GM12891 (cell line): ENCODE measurements at regions not wholly inside any gene's neighbourhood (a gene's known extent, or its start where the extent isn't known, plus 50 kb on each side); places are given as distances from the start of the nearest gene placed in this dataset.

Source experiments
- DNase-seq: peaks from one replicate; pipeline ENCODE4 v3.0.0; 2011; ENCODE audit warnings: low spot score; ENCODE audit not compliant: insufficient read length
- FAIRE-seq: peaks from 2 replicates; lab custom pipeline; 2011; peaks lifted over from hg19 to GRCh38; lab: Jason Lieb, UNC
- PAX5 ChIP-seq: IDR thresholded peaks from 2 replicates; pipeline ENCODE4 v1.6.1; 2011; ENCODE audit warnings: low read length, moderate library complexity, mild to moderate bottlenecking; ENCODE audit not compliant: insufficient read depth, severe bottlenecking
- POLR2A ChIP-seq: IDR thresholded peaks from 2 replicates; pipeline ENCODE4 v1.6.1; 2011; ENCODE audit warnings: low read depth, low read length, control low read depth
- POLR2AphosphoS5 ChIP-seq: IDR thresholded peaks from 2 replicates; pipeline ENCODE4 v1.6.1; 2011; ENCODE audit warnings: low read depth, low read length, control low read depth
- POU2F2 ChIP-seq: IDR thresholded peaks from 2 replicates; pipeline ENCODE4 v1.6.1; 2011; ENCODE audit warnings: low read depth, mild to moderate bottlenecking, control low read depth, low read length, moderate library complexity
- SPI1 ChIP-seq: IDR thresholded peaks from 2 replicates; pipeline ENCODE4 v1.6.1; 2011; ENCODE audit warnings: low read depth, low read length, control low read depth
- TAF1 ChIP-seq: IDR thresholded peaks from 2 replicates; pipeline ENCODE4 v1.6.1; 2011; ENCODE audit warnings: low read depth, low read length, control low read depth

DNA sequence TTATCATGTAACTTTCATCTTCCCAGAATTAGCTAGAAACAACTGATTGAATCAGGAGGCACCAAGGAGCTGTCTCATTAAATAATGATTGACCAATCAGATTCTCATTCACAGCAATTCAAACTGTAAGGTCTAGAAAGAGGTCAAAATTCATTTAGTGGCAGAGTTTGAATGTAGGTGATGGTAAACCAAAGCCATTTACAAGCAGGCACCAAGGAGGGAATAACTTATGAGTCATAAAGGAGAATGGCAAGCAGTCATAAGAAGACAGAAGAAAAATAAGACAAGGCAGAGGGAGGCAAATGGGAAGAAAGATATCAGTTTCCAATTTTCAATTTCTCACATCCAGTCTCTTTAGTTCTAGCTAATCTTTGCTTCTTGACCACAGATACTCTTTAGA, 52.9 kb upstream of the DEFB112 start:
- TF ChIP-seq SPI1 (no peak), POLR2A (no peak), TAF1 (no peak), POU2F2 (no peak), POLR2AphosphoS5 (no peak), PAX5 (no peak)
- DNase-seq = no peak
- no peak for FAIRE-seq

GRCh38 chr6:50110587-50110986, 60.9 kb upstream of the DEFB112 start:
- FAIRE-seq (no peak), DNase-seq (no peak)
- TF ChIP-seq POU2F2 (no peak), POLR2AphosphoS5 (no peak), PAX5 (no peak)

- TF ChIP-seq PAX5 (no peak), TAF1 (no peak), POLR2A (no peak), POU2F2 (no peak), POLR2AphosphoS5 (no peak), SPI1 (no peak)
- no peak for DNase-seq
- no peak for FAIRE-seq
Observed at GRCh38 chr6:50112981-50113857, 63.5 kb upstream of the DEFB112 start.

- FAIRE-seq (no peak), DNase-seq (no peak)
- no peak for TF ChIP-seq POLR2AphosphoS5
- no peak for TF ChIP-seq TAF1
- TF ChIP-seq SPI1 = no peak
- no peak for TF ChIP-seq POU2F2
- TF ChIP-seq POLR2A = no peak
- no peak for TF ChIP-seq PAX5
Observed at GRCh38 chr6:50116390-50116789, 66.7 kb upstream of the DEFB112 start.

DNA sequence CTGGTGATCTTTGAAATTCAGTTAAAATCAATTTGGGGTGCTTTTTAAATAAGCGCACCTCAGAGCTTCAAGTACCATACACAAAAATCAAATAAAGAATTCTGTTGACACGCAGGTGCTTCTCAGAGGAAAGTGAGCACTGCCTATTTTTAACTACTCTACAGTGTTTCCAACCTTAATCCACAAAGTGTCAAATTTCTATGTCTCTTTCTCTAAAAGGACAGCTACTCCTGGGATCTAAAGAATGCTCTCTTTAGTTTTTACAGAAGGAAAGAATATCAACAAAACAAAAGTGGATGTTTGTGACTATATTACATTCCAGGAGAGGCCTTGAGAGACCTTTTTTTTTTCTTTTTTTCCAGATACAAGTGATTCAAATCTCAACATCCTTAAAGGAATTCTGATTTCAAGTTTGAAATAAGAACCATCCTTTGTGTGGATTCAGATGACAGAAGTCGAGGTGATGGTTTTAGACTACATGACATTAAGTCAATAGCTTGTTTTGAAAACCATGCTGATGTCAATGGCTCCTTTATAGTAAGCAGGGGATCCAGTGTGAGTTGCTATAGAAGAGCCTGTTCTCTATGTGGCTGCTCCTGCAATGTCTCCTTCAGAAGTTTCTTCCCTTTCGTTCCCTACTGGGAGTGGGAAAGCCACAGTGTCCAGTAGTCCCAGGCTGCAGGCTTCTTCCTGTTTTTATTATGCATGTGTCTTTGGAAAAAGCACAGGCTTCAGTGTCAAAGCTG, 67.2 kb upstream of the DEFB112 start:
- FAIRE-seq (no peak), DNase-seq (no peak)
- no peak for TF ChIP-seq POLR2AphosphoS5
- TF ChIP-seq POU2F2 = no peak

DNA sequence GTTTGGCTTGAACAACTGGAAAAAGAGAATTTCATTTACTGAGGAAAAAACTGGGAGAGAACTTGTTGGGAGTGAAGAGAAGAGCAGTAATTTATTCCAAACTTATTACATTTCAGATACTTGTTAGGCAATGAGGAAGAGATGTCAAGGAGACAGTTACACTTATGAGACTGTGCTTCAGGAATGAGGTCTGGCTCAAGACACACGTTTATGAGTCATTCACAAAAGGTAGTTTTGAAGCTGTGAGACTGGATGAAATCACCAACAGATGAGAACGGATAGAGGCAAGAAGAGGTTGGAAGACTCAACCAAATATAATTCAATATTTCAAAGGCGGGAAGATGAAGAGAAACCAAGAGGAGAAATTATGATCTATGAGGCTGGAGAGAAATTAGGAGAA, 70.6 kb upstream of the DEFB112 start:
- FAIRE-seq (no peak), DNase-seq (no peak)
- TF ChIP-seq TAF1 (no peak), SPI1 (no peak), POU2F2 (no peak), POLR2AphosphoS5 (no peak), POLR2A (no peak)

DNA sequence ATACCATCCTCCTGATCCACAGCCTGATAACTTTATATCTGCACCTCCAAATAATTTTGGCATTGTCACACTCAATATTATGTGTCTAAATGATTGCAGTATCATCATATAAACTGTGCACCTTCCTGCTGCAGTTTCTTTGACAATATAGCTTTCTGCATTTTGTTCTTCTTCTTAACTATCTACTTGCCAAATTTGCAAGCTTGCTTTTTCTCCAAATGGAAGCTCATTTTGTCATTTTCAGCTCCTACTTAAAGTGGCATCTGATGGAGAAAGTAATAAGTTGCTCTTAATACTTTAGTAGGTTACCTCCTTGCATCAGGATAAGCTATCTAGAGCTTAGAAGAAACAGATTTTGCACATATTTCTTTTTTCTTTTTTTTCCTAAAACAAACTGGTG, 74.0 kb upstream of the DEFB112 start:
- TF ChIP-seq SPI1 = no peak
- no peak for TF ChIP-seq TAF1
- no peak for TF ChIP-seq POLR2A
- no peak for TF ChIP-seq PAX5
- no peak for TF ChIP-seq POLR2AphosphoS5
- TF ChIP-seq POU2F2 = no peak
- DNase-seq (no peak), FAIRE-seq (no peak)

DNA sequence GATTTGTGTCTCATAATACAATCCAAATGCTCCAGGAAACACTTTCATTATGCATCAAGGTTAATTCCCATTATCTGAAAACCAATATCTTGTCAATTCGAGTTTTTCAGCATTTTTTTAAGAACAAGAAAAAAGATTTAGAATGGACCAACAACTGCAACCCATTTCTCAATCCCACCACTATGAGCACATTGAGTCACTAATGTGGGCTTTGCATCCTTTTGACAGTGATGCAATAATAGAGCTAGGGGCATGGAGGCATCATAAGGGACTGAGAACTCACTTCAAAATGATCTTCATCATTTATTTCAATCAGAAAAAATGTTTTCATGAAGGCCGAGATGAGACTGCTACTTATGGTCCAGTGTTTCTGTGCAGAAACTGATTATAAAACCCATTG, 74.8 kb upstream of the DEFB112 start:
- DNase-seq (no peak), FAIRE-seq (no peak)
- no peak for TF ChIP-seq POLR2A
- TF ChIP-seq SPI1 = no peak
- TF ChIP-seq POLR2AphosphoS5 = no peak
- TF ChIP-seq POU2F2 = no peak
- TF ChIP-seq PAX5 = no peak
- TF ChIP-seq TAF1 = no peak

- DNase-seq (no peak), FAIRE-seq (no peak)
- TF ChIP-seq PAX5 (no peak), SPI1 (no peak), POLR2A (no peak), POU2F2 (no peak), POLR2AphosphoS5 (no peak), TAF1 (no peak)
Observed at GRCh38 chr6:50128420-50129005, 78.8 kb upstream of the DEFB112 start.

DNA sequence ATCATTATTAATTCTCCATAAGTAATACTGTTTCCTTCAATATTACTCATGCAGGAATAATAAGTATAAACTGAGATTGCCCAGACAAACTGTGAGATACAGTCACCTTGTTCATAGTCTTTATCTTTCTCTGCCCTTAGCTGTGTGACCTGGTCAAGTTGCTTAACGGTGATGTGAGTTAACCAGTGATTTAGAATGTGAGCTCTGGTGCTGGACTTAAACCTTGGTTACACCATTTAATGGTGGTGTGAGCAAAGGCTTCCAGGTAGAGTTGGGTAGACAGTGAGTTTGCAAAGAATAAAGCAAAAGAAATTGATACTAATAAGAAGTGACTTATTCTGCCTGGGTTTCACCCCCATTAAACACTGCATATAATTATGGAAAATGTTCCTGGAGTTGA, 86.2 kb upstream of the DEFB112 start:
- DNase-seq (no peak), FAIRE-seq (no peak)
- TF ChIP-seq POU2F2 = no peak
- TF ChIP-seq POLR2A = no peak
- no peak for TF ChIP-seq TAF1
- no peak for TF ChIP-seq PAX5
- TF ChIP-seq POLR2AphosphoS5 = no peak
- no peak for TF ChIP-seq SPI1

DNA sequence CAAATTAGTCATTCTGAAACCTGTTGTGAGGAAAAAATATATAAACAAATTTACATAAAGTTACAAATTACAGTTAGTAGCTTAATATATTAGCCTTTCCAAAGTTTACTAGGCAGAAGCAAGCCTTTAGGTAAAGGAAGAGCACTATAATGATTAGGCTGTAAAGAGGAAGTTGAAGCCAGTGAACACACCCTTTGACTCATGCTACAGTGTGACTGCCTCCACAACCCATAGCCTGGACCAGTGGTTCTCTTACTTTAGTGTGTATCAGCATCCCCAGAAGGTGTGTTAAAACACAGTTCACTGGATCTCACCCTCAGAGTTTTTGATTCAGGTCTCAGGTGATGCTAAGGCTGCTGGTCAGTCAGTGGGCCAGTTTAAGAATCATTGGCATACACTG, 91.4 kb upstream of the DEFB112 start:
- DNase-seq (no peak), FAIRE-seq (no peak)
- TF ChIP-seq POLR2AphosphoS5 (no peak), SPI1 (no peak), TAF1 (no peak), POLR2A (no peak), POU2F2 (no peak), PAX5 (no peak)
